ENCODE measurements at regions not wholly inside any gene's neighbourhood (a gene's known extent, or its start where the extent isn't known, plus 50 kb on each side); places are given as distances from the start of the nearest gene placed in this dataset.

GRCh38 chr2:34029073-34029472, 430.0 kb upstream of the FAM98A start:
- Mint-ChIP-seq H3K27ac (no peak overlapping the region), H3K4me1 (ENCODE audit: low read depth) (no peaks in the 10 kb centered on the region), H3K27me3 (ENCODE audit: low read depth) (no peaks in the 10 kb centered on the region), H3K36me3 (ENCODE audit: low read depth) (no peaks in the 10 kb centered on the region), H3K9me3 (ENCODE audit: insufficient read depth) (peaks cover 12% of the 10 kb centered on the region), H3K4me3 (no peak overlapping the region)
- ChIA-PET POLR2A (no interaction called here), CTCF (no interaction called here)
- ATAC-seq (no peak), DNase-seq (no peak)

GRCh38 chr2:34025196-34025595, 426.1 kb upstream of the FAM98A start:
- Mint-ChIP-seq H3K27ac (no peak overlapping the region), H3K36me3 (ENCODE audit: low read depth) (no peaks in the 10 kb centered on the region), H3K4me1 (ENCODE audit: low read depth) (no peaks in the 10 kb centered on the region), H3K4me3 (no peak overlapping the region), H3K27me3 (ENCODE audit: low read depth) (no peaks in the 10 kb centered on the region), H3K9me3 (ENCODE audit: insufficient read depth) (peaks cover 12% of the 10 kb centered on the region)
- no peak for DNase-seq
- CTCF ChIA-PET = no interaction called here
- POLR2A ChIA-PET = no interaction called here
- no peak for ATAC-seq

- H3K27me3 Mint-ChIP-seq (ENCODE audit: low read depth) = no peaks in the 10 kb centered on the region
- H3K9me3 Mint-ChIP-seq (ENCODE audit: insufficient read depth) = peaks cover 3% of the 10 kb centered on the region
- H3K36me3 Mint-ChIP-seq (ENCODE audit: low read depth) = no peaks in the 10 kb centered on the region
- H3K4me3 Mint-ChIP-seq = no peak overlapping the region
- no peaks in the 10 kb centered on the region for H3K4me1 Mint-ChIP-seq (ENCODE audit: low read depth)
- ATAC-seq (no peak), DNase-seq (peak; percentile 22)
- ChIA-PET POLR2A (no interaction called here), CTCF (interaction anchor here (0.9 to 1.4 kb wide), 2 partner anchors 21 to 1399 kb away, joined by 3 read pairs; no protein-coding TSS in a partner anchor)
- H3K27ac Mint-ChIP-seq = no peak overlapping the region
These were observed 413.7 kb upstream of the FAM98A start for GRCh38 chr2:34012715-34013302.

GRCh38 chr2:34011684-34012083, 412.6 kb upstream of the FAM98A start:
- no peaks in the 10 kb centered on the region for H3K36me3 Mint-ChIP-seq (ENCODE audit: low read depth)
- no peak overlapping the region for H3K4me3 Mint-ChIP-seq
- ATAC-seq (no peak), DNase-seq (no peak)
- CTCF ChIA-PET = interaction anchor here (1.4 kb wide), 1 partner anchor 22 kb away, joined by 3 read pairs; no protein-coding TSS in a partner anchor
- no peaks in the 10 kb centered on the region for H3K27me3 Mint-ChIP-seq (ENCODE audit: low read depth)
- H3K4me1 Mint-ChIP-seq (ENCODE audit: low read depth) = no peaks in the 10 kb centered on the region
- POLR2A ChIA-PET = no interaction called here
- H3K27ac Mint-ChIP-seq = no peak overlapping the region
- H3K9me3 Mint-ChIP-seq (ENCODE audit: insufficient read depth) = peaks cover 3% of the 10 kb centered on the region

- no peaks in the 10 kb centered on the region for H3K4me1 Mint-ChIP-seq (ENCODE audit: low read depth)
- ChIA-PET POLR2A (no interaction called here), CTCF (no interaction called here)
- no peaks in the 10 kb centered on the region for H3K27me3 Mint-ChIP-seq (ENCODE audit: low read depth)
- no peak overlapping the region for H3K4me3 Mint-ChIP-seq
- DNase-seq (no peak), ATAC-seq (no peak)
- no peak overlapping the region for H3K27ac Mint-ChIP-seq
- H3K9me3 Mint-ChIP-seq (ENCODE audit: insufficient read depth) = no peaks in the 10 kb centered on the region
- H3K36me3 Mint-ChIP-seq (ENCODE audit: low read depth) = no peaks in the 10 kb centered on the region
These were observed 406.8 kb upstream of the FAM98A start for GRCh38 chr2:34005901-34006300.

GRCh38 chr2:34004936-34005335, 405.8 kb upstream of the FAM98A start:
- no peak overlapping the region for H3K27ac Mint-ChIP-seq
- ChIA-PET POLR2A (no interaction called here), CTCF (no interaction called here)
- H3K4me3 Mint-ChIP-seq = no peak overlapping the region
- H3K36me3 Mint-ChIP-seq (ENCODE audit: low read depth) = no peaks in the 10 kb centered on the region
- H3K9me3 Mint-ChIP-seq (ENCODE audit: insufficient read depth) = no peaks in the 10 kb centered on the region
- ATAC-seq (no peak), DNase-seq (no peak)
- no peaks in the 10 kb centered on the region for H3K4me1 Mint-ChIP-seq (ENCODE audit: low read depth)
- H3K27me3 Mint-ChIP-seq (ENCODE audit: low read depth) = no peaks in the 10 kb centered on the region

GRCh38 chr2:34003795-34004194, 404.7 kb upstream of the FAM98A start:
- POLR2A ChIA-PET = no interaction called here
- no peak for DNase-seq
- Mint-ChIP-seq H3K4me1 (ENCODE audit: low read depth) (no peaks in the 10 kb centered on the region), H3K4me3 (no peak overlapping the region), H3K36me3 (ENCODE audit: low read depth) (no peaks in the 10 kb centered on the region), H3K27ac (no peak overlapping the region), H3K9me3 (ENCODE audit: insufficient read depth) (no peaks in the 10 kb centered on the region), H3K27me3 (ENCODE audit: low read depth) (no peaks in the 10 kb centered on the region)
- CTCF ChIA-PET = no interaction called here
- ATAC-seq = no peak

- no peaks in the 10 kb centered on the region for H3K9me3 Mint-ChIP-seq (ENCODE audit: insufficient read depth)
- ATAC-seq (no peak), DNase-seq (no peak)
- no peaks in the 10 kb centered on the region for H3K27me3 Mint-ChIP-seq (ENCODE audit: low read depth)
- POLR2A ChIA-PET = no interaction called here
- H3K4me1 Mint-ChIP-seq (ENCODE audit: low read depth) = no peaks in the 10 kb centered on the region
- no peak overlapping the region for H3K4me3 Mint-ChIP-seq
- no peaks in the 10 kb centered on the region for H3K36me3 Mint-ChIP-seq (ENCODE audit: low read depth)
- H3K27ac Mint-ChIP-seq = no peak overlapping the region
- CTCF ChIA-PET = no interaction called here
These were observed 402.5 kb upstream of the FAM98A start for GRCh38 chr2:34001557-34001956.

- ChIA-PET CTCF (no interaction called here), POLR2A (no interaction called here)
- ATAC-seq (no peak), DNase-seq (no peak)
- Mint-ChIP-seq H3K9me3 (ENCODE audit: insufficient read depth) (peaks cover 9% of the 10 kb centered on the region), H3K4me3 (no peak overlapping the region), H3K27ac (no peak overlapping the region), H3K27me3 (ENCODE audit: low read depth) (no peaks in the 10 kb centered on the region), H3K36me3 (ENCODE audit: low read depth) (no peaks in the 10 kb centered on the region), H3K4me1 (ENCODE audit: low read depth) (no peaks in the 10 kb centered on the region)
These were observed 385.0 kb upstream of the FAM98A start for GRCh38 chr2:33984131-33984530.

- ChIA-PET CTCF (no interaction called here), POLR2A (no interaction called here)
- no peaks in the 10 kb centered on the region for H3K27me3 Mint-ChIP-seq (ENCODE audit: low read depth)
- ATAC-seq (no peak), DNase-seq (no peak)
- H3K36me3 Mint-ChIP-seq (ENCODE audit: low read depth) = no peaks in the 10 kb centered on the region
- no peak overlapping the region for H3K4me3 Mint-ChIP-seq
- no peaks in the 10 kb centered on the region for H3K4me1 Mint-ChIP-seq (ENCODE audit: low read depth)
- no peaks in the 10 kb centered on the region for H3K9me3 Mint-ChIP-seq (ENCODE audit: insufficient read depth)
- no peak overlapping the region for H3K27ac Mint-ChIP-seq
These were observed 379.4 kb upstream of the FAM98A start for GRCh38 chr2:33978471-33978870.

GRCh38 chr2:33975498-33975897, 376.4 kb upstream of the FAM98A start:
- Mint-ChIP-seq H3K4me3 (no peak overlapping the region), H3K27ac (no peak overlapping the region), H3K4me1 (ENCODE audit: low read depth) (no peaks in the 10 kb centered on the region), H3K9me3 (ENCODE audit: insufficient read depth) (no peaks in the 10 kb centered on the region), H3K36me3 (ENCODE audit: low read depth) (no peaks in the 10 kb centered on the region), H3K27me3 (ENCODE audit: low read depth) (no peaks in the 10 kb centered on the region)
- ChIA-PET CTCF (no interaction called here), POLR2A (no interaction called here)
- DNase-seq (no peak), ATAC-seq (no peak)

GRCh38 chr2:33967103-33967502, 368.0 kb upstream of the FAM98A start:
- Mint-ChIP-seq H3K27ac (no peak overlapping the region), H3K36me3 (ENCODE audit: low read depth) (no peaks in the 10 kb centered on the region), H3K27me3 (ENCODE audit: low read depth) (no peaks in the 10 kb centered on the region), H3K4me3 (no peak overlapping the region), H3K9me3 (ENCODE audit: insufficient read depth) (no peaks in the 10 kb centered on the region), H3K4me1 (ENCODE audit: low read depth) (no peaks in the 10 kb centered on the region)
- no peak for ATAC-seq
- CTCF ChIA-PET = no interaction called here
- POLR2A ChIA-PET = no interaction called here
- DNase-seq = no peak

- H3K27ac Mint-ChIP-seq = no peak overlapping the region
- peaks cover 3% of the 10 kb centered on the region for H3K9me3 Mint-ChIP-seq (ENCODE audit: insufficient read depth)
- H3K4me1 Mint-ChIP-seq (ENCODE audit: low read depth) = no peaks in the 10 kb centered on the region
- no peak for DNase-seq
- no peak overlapping the region for H3K4me3 Mint-ChIP-seq
- no peaks in the 10 kb centered on the region for H3K27me3 Mint-ChIP-seq (ENCODE audit: low read depth)
- no peak for ATAC-seq
- CTCF ChIA-PET = no interaction called here
- POLR2A ChIA-PET = no interaction called here
- H3K36me3 Mint-ChIP-seq (ENCODE audit: low read depth) = no peaks in the 10 kb centered on the region
These were observed 359.5 kb upstream of the FAM98A start for GRCh38 chr2:33958591-33958990.

Measured in activated CD8-positive, alpha-beta T cell treated with anti-CD3 and anti-CD28 coated beads, Interleukin-2, amount 10 ng/mL, durations not matched to agents 7 days and 5 days (primary cell).